ENCODE measurements at regions not wholly inside any gene's neighbourhood (a gene's known extent, or its start where the extent isn't known, plus 50 kb on each side); places are given as distances from the start of the nearest gene placed in this dataset.

- TF ChIP-seq CTCF (IDR thresholded peaks at IDR 0.05; ENCODE audit: insufficient read depth, low read depth, low read length) (no peak), EZH2 (IDR thresholded peaks at IDR 0.05; ENCODE audit: insufficient read depth, low read length) (no peak)
Measured at GRCh38 chr13:107994137-107994536, 221.2 kb downstream of the LIG4 start.

Measured in astrocyte (in vitro differentiated cells and primary cell).